Natural killer cell (primary cell): ENCODE measurements at regions not wholly inside any gene's neighbourhood (a gene's known extent, or its start where the extent isn't known, plus 50 kb on each side); places are given as distances from the start of the nearest gene placed in this dataset.
A peak's percentile ranks its signal among the peaks of the same experiment; 100 is the strongest.

Experiments used
- ATAC-seq, 3 donors: fragments of 150-1000 bp in 2 of 3; fragments of 200-7000 bp in 1 of 3; cut with Tn5 transposase; 1 replicate in 1 of 3; 2 replicates in 2 of 3; pipeline ENCODE4 v1.10.0; 2021; ENCODE audit warnings: mild to moderate bottlenecking in 2 of 3, moderate library complexity in 2 of 3
- DNase-seq, 2 donors: peaks; one replicate each; pipeline versions ENCODE4 v3.0.0 to v3.0.0-alpha.2; 2013 to 2021; ENCODE audit warnings: mixed read lengths in 1 of 2
- H3K27ac ChIP-seq: one replicate; pipeline ENCODE4 v1.5.1; 2013; ENCODE audit warnings: mild to moderate bottlenecking, low read length
- H3K27me3 ChIP-seq: one replicate; pipeline ENCODE4 v1.6.1; 2013; ENCODE audit warnings: low read length; ENCODE audit not compliant: control insufficient read depth, insufficient read depth
- H3K36me3 ChIP-seq: one replicate; pipeline ENCODE4 v1.6.1; 2013; ENCODE audit warnings: low read length; ENCODE audit not compliant: control insufficient read depth, insufficient read depth
- H3K4me1 ChIP-seq: one replicate; pipeline ENCODE4 v1.6.1; 2013; ENCODE audit warnings: low read length; ENCODE audit not compliant: control insufficient read depth, insufficient read depth
- H3K4me3 ChIP-seq: one replicate; pipeline ENCODE4 v1.5.1; 2013; ENCODE audit warnings: low read length
- H3K9me3 ChIP-seq: one replicate; pipeline ENCODE4 v1.6.1; 2013; ENCODE audit warnings: low read length; ENCODE audit not compliant: control insufficient read depth, insufficient read depth
- H3K27ac Mint-ChIP-seq, 2 donors: one replicate each; pipeline ENCODE4 v1.8.0; 2022; ENCODE audit warnings: mild to moderate bottlenecking in 2 of 2, mixed read lengths in 2 of 2, moderate library complexity in 1 of 2
- H3K27me3 Mint-ChIP-seq, 2 donors: one replicate each; pipeline ENCODE4 v1.8.0; 2022; ENCODE audit warnings: low read depth in 2 of 2, mixed read lengths in 2 of 2
- H3K36me3 Mint-ChIP-seq: one replicate; pipeline ENCODE4 v1.8.0; 2022; ENCODE audit warnings: mixed read lengths
- H3K4me1 Mint-ChIP-seq, 2 donors: one replicate each; pipeline ENCODE4 v1.8.0; 2022; ENCODE audit warnings: mixed read lengths in 2 of 2
- H3K4me3 Mint-ChIP-seq: one replicate; pipeline ENCODE4 v1.8.0; 2022; ENCODE audit warnings: mild to moderate bottlenecking, moderate library complexity, mixed read lengths
- H3K9me3 Mint-ChIP-seq, 2 donors: one replicate each; pipeline ENCODE4 v1.8.0; 2022; ENCODE audit warnings: mixed read lengths in 2 of 2
- CTCF ChIP-seq: fragments of 200-600 bp; IDR thresholded peaks from one replicate; pipeline ENCODE4 v1.8.0; 2022; ENCODE audit warnings: antibody characterized with exemption
- WGBS: methylation state at CpG from one replicate; pipeline ENCODE4 v1.1.7; 2013; ENCODE audit warnings: missing lambda C conversion rate; ENCODE audit not compliant: insufficient coverage; 5-methylcytosine and 5-hydroxymethylcytosine counted together
- intact Hi-C: fragments of 100-400 bp; cut with micrococcal nuclease; formaldehyde crosslinking; loops from one replicate; pipeline ENCODE4 v1.14.2; 2022

GRCh38 chr11:134506046-134506445 is 94.0 kb upstream of the B3GAT1 start:
- Histone ChIP-seq H3K27me3 (no peaks in the 10 kb centered on the region), H3K4me1 (no peaks in the 10 kb centered on the region), H3K4me3 (no peak overlapping the region), H3K9me3 (no peaks in the 10 kb centered on the region), H3K27ac (no peak overlapping the region), H3K36me3 (no peaks in the 10 kb centered on the region)
- ATAC-seq (no peak), DNase-seq (no peak)
- Mint-ChIP-seq H3K27me3 (peaks cover 0 to 11% of the 10 kb centered on the region in 2 donors), H3K9me3 (no peaks in the 10 kb centered on the region), H3K4me1 (peaks cover 0 to 20% of the 10 kb centered on the region in 2 donors), H3K4me3 (no peak overlapping the region), H3K36me3 (no peaks in the 10 kb centered on the region), H3K27ac (no peak overlapping the region)
- intact Hi-C loops: no loop called here
- WGBS: 80% methylated on average over 2 of the region's 2 CpGs
- no peak for TF ChIP-seq CTCF

GRCh38 chr11:134505125-134505524 is 93.1 kb upstream of the B3GAT1 start:
- WGBS: 85% methylated on average over 3 of the region's 3 CpGs

GRCh38 chr11:134504146-134504905 is 92.3 kb upstream of the B3GAT1 start:
- TF ChIP-seq CTCF: no peak
- H3K27me3 ChIP-seq: no peaks in the 10 kb centered on the region
- Mint-ChIP-seq H3K27ac (no peak overlapping the region), H3K36me3 (no peaks in the 10 kb centered on the region), H3K9me3 (no peaks in the 10 kb centered on the region), H3K4me1 (peaks cover 0 to 16% of the 10 kb centered on the region in 2 donors), H3K27me3 (peaks cover 0 to 8% of the 10 kb centered on the region in 2 donors), H3K4me3 (no peak overlapping the region)
- no peak overlapping the region for H3K4me3 ChIP-seq
- peak in 1 of 2 donors; percentile 7 for DNase-seq
- intact Hi-C loops: no loop called here
- H3K27ac ChIP-seq: no peak overlapping the region
- no peaks in the 10 kb centered on the region for H3K4me1 ChIP-seq
- 50% methylated on average over 16 of the region's 16 CpGs for WGBS
- no peaks in the 10 kb centered on the region for H3K36me3 ChIP-seq
- ATAC-seq: no peak
- no peaks in the 10 kb centered on the region for H3K9me3 ChIP-seq

More at GRCh38 chr11:134505125-134505524, 93.1 kb upstream of the B3GAT1 start:
- no peak overlapping the region for H3K27ac ChIP-seq
- no peak for TF ChIP-seq CTCF
- ATAC-seq (no peak), DNase-seq (no peak)
- H3K27ac Mint-ChIP-seq: no peak overlapping the region
- intact Hi-C loops: no loop called here
- no peaks in the 10 kb centered on the region for H3K36me3 ChIP-seq
- H3K4me3 Mint-ChIP-seq: no peak overlapping the region
- no peaks in the 10 kb centered on the region for H3K9me3 ChIP-seq
- H3K27me3 ChIP-seq: no peaks in the 10 kb centered on the region
- H3K4me3 ChIP-seq: no peak overlapping the region
- no peaks in the 10 kb centered on the region for H3K36me3 Mint-ChIP-seq
- H3K27me3 Mint-ChIP-seq: peaks cover 0 to 8% of the 10 kb centered on the region in 2 donors
- no peaks in the 10 kb centered on the region for H3K4me1 ChIP-seq
- no peaks in the 10 kb centered on the region for H3K9me3 Mint-ChIP-seq
- peaks cover 0 to 16% of the 10 kb centered on the region in 2 donors for H3K4me1 Mint-ChIP-seq

- Mint-ChIP-seq H3K4me3 (no peak overlapping the region), H3K4me1 (peaks cover 0 to 11% of the 10 kb centered on the region in 2 donors), H3K27me3 (peaks cover 0 to 8% of the 10 kb centered on the region in 2 donors), H3K9me3 (no peaks in the 10 kb centered on the region), H3K36me3 (no peaks in the 10 kb centered on the region), H3K27ac (no peak overlapping the region)
- no peaks in the 10 kb centered on the region for H3K27me3 ChIP-seq
- no peaks in the 10 kb centered on the region for H3K36me3 ChIP-seq
- no peaks in the 10 kb centered on the region for H3K4me1 ChIP-seq
- ATAC-seq: no peak
- no peak overlapping the region for H3K4me3 ChIP-seq
- intact Hi-C loops: no loop called here
- DNase-seq: no peak
- no peaks in the 10 kb centered on the region for H3K9me3 ChIP-seq
- no peak for TF ChIP-seq CTCF
- 95% methylated on average over 16 of the region's 16 CpGs for WGBS
- H3K27ac ChIP-seq: no peak overlapping the region
Measured at GRCh38 chr11:134503596-134503995, 91.6 kb upstream of the B3GAT1 start.
